MM.1S (cell line): ENCODE measurements at regions not wholly inside any gene's neighbourhood (a gene's known extent, or its start where the extent isn't known, plus 50 kb on each side); places are given as distances from the start of the nearest gene placed in this dataset.

ENCODE experiments used
- DNase-seq: peaks from one replicate; pipeline ENCODE4 v3.0.0-alpha.2; 2015
- H2AFZ ChIP-seq: fragments of 300-600 bp; sonication (generic); 2 replicates; pipeline ENCODE4 v1.6.0; 2016; ENCODE audit warnings: antibody characterized with exemption, low read length
- H3F3A ChIP-seq: fragments of 300-600 bp; sonication (generic); 2 replicates; pipeline ENCODE4 v1.6.1; 2016; ENCODE audit warnings: mild to moderate bottlenecking, antibody characterized with exemption, low read length, moderate library complexity, mixed read lengths; ENCODE audit not compliant: insufficient read depth
- H3K27ac ChIP-seq: fragments of 300-600 bp; sonication (generic); 2 replicates; pipeline ENCODE4 v1.5.1; 2016; ENCODE audit warnings: mild to moderate bottlenecking, low read length
- H3K27me3 ChIP-seq: fragments of 300-600 bp; sonication (generic); replicated peaks from 2 replicates; pipeline ENCODE4 v1.6.0; 2016; ENCODE audit warnings: low read length; ENCODE audit not compliant: insufficient read depth
- H3K36me3 ChIP-seq: fragments of 300-600 bp; sonication (generic); replicated peaks from 2 replicates; pipeline ENCODE4 v1.6.1; 2016; ENCODE audit warnings: mild to moderate bottlenecking, low read length, mixed read lengths; ENCODE audit not compliant: insufficient read depth
- H3K4me1 ChIP-seq: fragments of 300-600 bp; sonication (generic); 2 replicates; pipeline ENCODE4 v1.6.1; 2016; ENCODE audit warnings: low read length, mixed read lengths
- H3K4me2 ChIP-seq: fragments of 300-600 bp; sonication (generic); 2 replicates; pipeline ENCODE4 v1.6.0; 2016; ENCODE audit warnings: low read depth, low read length
- H3K4me3 ChIP-seq: fragments of 300-600 bp; sonication (generic); 2 replicates; pipeline ENCODE4 v1.5.1; 2016; ENCODE audit warnings: low read length, mixed read lengths
- H3K79me2 ChIP-seq: fragments of 300-600 bp; sonication (generic); 2 replicates; pipeline ENCODE4 v1.6.1; 2016; ENCODE audit warnings: mixed run types, low read length, mixed read lengths
- H3K9ac ChIP-seq: fragments of 300-600 bp; sonication (generic); 2 replicates; pipeline ENCODE4 v1.6.1; 2016; ENCODE audit warnings: low read length, mixed read lengths
- H3K9me2 ChIP-seq: fragments of 300-600 bp; sonication (generic); replicated peaks from 2 replicates; pipeline ENCODE4 v1.6.1; 2016; ENCODE audit warnings: mild to moderate bottlenecking, low read length, mixed read lengths; ENCODE audit not compliant: insufficient read depth
- H3K9me3 ChIP-seq: fragments of 300-600 bp; sonication (generic); replicated peaks from 2 replicates; pipeline ENCODE4 v1.6.1; 2016; ENCODE audit warnings: mild to moderate bottlenecking, low read length, mixed read lengths; ENCODE audit not compliant: insufficient read depth
- H4K20me1 ChIP-seq: fragments of 300-600 bp; sonication (generic); 2 replicates; pipeline ENCODE4 v1.6.1; 2016; ENCODE audit warnings: mild to moderate bottlenecking, low read length, moderate library complexity, mixed read lengths; ENCODE audit not compliant: insufficient read depth
- CTCF ChIP-seq: fragments of 300-600 bp; sonication (generic); IDR thresholded peaks from 2 replicates; pipeline ENCODE4 v1.5.1; 2016; ENCODE audit warnings: antibody characterized with exemption, low read length, mixed read lengths
- EZH2 ChIP-seq: fragments of 300-600 bp; sonication (generic); optimal IDR thresholded peaks from 2 replicates; pipeline ENCODE3; 2017; ENCODE audit warnings: low read depth, mild to moderate bottlenecking, antibody characterized with exemption, low read length, mixed read lengths
- EZH2phosphoT487 ChIP-seq: fragments of 300-600 bp; sonication (generic); IDR thresholded peaks from 2 replicates; pipeline ENCODE4 v1.6.1; 2018; ENCODE audit warnings: antibody characterized with exemption, low read length

GRCh38 chr18:45253973-45254708 is 361.1 kb upstream of the SLC14A2 start:
- H3K4me1 ChIP-seq = no peaks in the 10 kb centered on the region
- no peak for TF ChIP-seq CTCF
- TF ChIP-seq EZH2 = no peak
- no peak for TF ChIP-seq EZH2phosphoT487
- no peaks in the 10 kb centered on the region for H3K36me3 ChIP-seq
- no peak overlapping the region for H3K27ac ChIP-seq
- H3K9me3 ChIP-seq = no peaks in the 10 kb centered on the region
- no peaks in the 10 kb centered on the region for H3K27me3 ChIP-seq
- DNase-seq = no peak
- H3K4me3 ChIP-seq = no peak overlapping the region
- no peak overlapping the region for H2AFZ ChIP-seq
- no peak overlapping the region for H3K9ac ChIP-seq
- no peak overlapping the region for H3K4me2 ChIP-seq
- H4K20me1 ChIP-seq = no peaks in the 10 kb centered on the region
- no peaks in the 10 kb centered on the region for H3F3A ChIP-seq
- no peaks in the 10 kb centered on the region for H3K79me2 ChIP-seq
- no peaks in the 10 kb centered on the region for H3K9me2 ChIP-seq

GRCh38 chr18:45254709-45255082 is 360.6 kb upstream of the SLC14A2 start:
- no peak overlapping the region for H3K4me2 ChIP-seq
- no peak overlapping the region for H2AFZ ChIP-seq

GRCh38 chr18:45255197-45255890 is 359.9 kb upstream of the SLC14A2 start:
- Histone ChIP-seq H3F3A (no peaks in the 10 kb centered on the region), H3K27me3 (no peaks in the 10 kb centered on the region), H3K36me3 (no peaks in the 10 kb centered on the region), H3K4me3 (no peak overlapping the region), H3K9me3 (no peaks in the 10 kb centered on the region), H2AFZ (no peak overlapping the region), H3K79me2 (no peaks in the 10 kb centered on the region), H3K9me2 (no peaks in the 10 kb centered on the region), H3K9ac (no peak overlapping the region), H3K4me2 (no peak overlapping the region), H3K27ac (no peak overlapping the region), H3K4me1 (no peaks in the 10 kb centered on the region), H4K20me1 (no peaks in the 10 kb centered on the region)
- DNase-seq = no peak
- TF ChIP-seq EZH2phosphoT487 (no peak), CTCF (no peak), EZH2 (no peak)

More at GRCh38 chr18:45254709-45255082, 360.6 kb upstream of the SLC14A2 start:
- H3K9ac ChIP-seq = no peak overlapping the region
- H3K79me2 ChIP-seq = no peaks in the 10 kb centered on the region
- TF ChIP-seq EZH2 (no peak), CTCF (no peak), EZH2phosphoT487 (no peak)
- no peaks in the 10 kb centered on the region for H3F3A ChIP-seq
- no peak for DNase-seq
- H3K4me3 ChIP-seq = no peak overlapping the region
- H3K27me3 ChIP-seq = no peaks in the 10 kb centered on the region
- no peak overlapping the region for H3K27ac ChIP-seq
- no peaks in the 10 kb centered on the region for H3K36me3 ChIP-seq
- no peaks in the 10 kb centered on the region for H3K9me3 ChIP-seq
- H3K4me1 ChIP-seq = no peaks in the 10 kb centered on the region
- H3K9me2 ChIP-seq = no peaks in the 10 kb centered on the region
- H4K20me1 ChIP-seq = no peaks in the 10 kb centered on the region
